Muscle layer of colon (tissue), 2 donors: ENCODE measurements at regions not wholly inside any gene's neighbourhood (a gene's known extent, or its start where the extent isn't known, plus 50 kb on each side); places are given as distances from the start of the nearest gene placed in this dataset.

Experiments used
- H3K27ac ChIP-seq: one replicate; pipeline ENCODE4 v1.7.0; 2013; ENCODE audit warnings: low read depth, mild to moderate bottlenecking, low read length, moderate library complexity
- H3K27me3 ChIP-seq, 2 donors: one replicate each; pipeline ENCODE4 v1.7.0; 2013; ENCODE audit warnings: low read length in 2 of 2, mild to moderate bottlenecking in 2 of 2; ENCODE audit not compliant: insufficient read depth in 2 of 2, control insufficient read depth in 1 of 2
- H3K36me3 ChIP-seq: one replicate; pipeline ENCODE4 v1.7.0; 2013; ENCODE audit warnings: mild to moderate bottlenecking, low read length; ENCODE audit not compliant: insufficient read depth
- H3K4me1 ChIP-seq: one replicate; pipeline ENCODE4 v1.7.0; 2013; ENCODE audit warnings: mild to moderate bottlenecking, low read length; ENCODE audit not compliant: insufficient read depth
- H3K4me3 ChIP-seq, 2 donors: one replicate each; pipeline ENCODE4 v1.7.0; 2013; ENCODE audit warnings: low read length in 2 of 2, low read depth in 1 of 2, mild to moderate bottlenecking in 1 of 2, moderate library complexity in 1 of 2
- H3K9ac ChIP-seq: one replicate; pipeline ENCODE4 v1.7.0; 2013; ENCODE audit warnings: low read length
- H3K9me3 ChIP-seq: one replicate; pipeline ENCODE4 v1.7.0; 2013; ENCODE audit warnings: mild to moderate bottlenecking, low read length
- donor health status: abdominal sarcoma.
- donor health status: Adenocarcinoma of cecum.

- Histone ChIP-seq H3K4me1 (no peaks in the 10 kb centered on the region), H3K4me3 (no peak overlapping the region), H3K9me3 (no peaks in the 10 kb centered on the region), H3K9ac (no peak overlapping the region), H3K27me3 (no peaks in the 10 kb centered on the region), H3K36me3 (no peaks in the 10 kb centered on the region), H3K27ac (no peak overlapping the region)
Measured at GRCh38 chr10:131494451-131494850, 182.9 kb upstream of the TCERG1L start.

GRCh38 chr10:131495224-131495623 lies 183.7 kb upstream of the TCERG1L start:
- no peaks in the 10 kb centered on the region for H3K27me3 ChIP-seq
- H3K27ac ChIP-seq, result no peak overlapping the region
- H3K4me3 ChIP-seq, result no peak overlapping the region
- no peaks in the 10 kb centered on the region for H3K36me3 ChIP-seq
- H3K9ac ChIP-seq, result no peak overlapping the region
- no peaks in the 10 kb centered on the region for H3K4me1 ChIP-seq
- no peaks in the 10 kb centered on the region for H3K9me3 ChIP-seq

- Histone ChIP-seq H3K9ac (no peak overlapping the region), H3K4me1 (no peaks in the 10 kb centered on the region), H3K9me3 (no peaks in the 10 kb centered on the region), H3K4me3 (no peak overlapping the region), H3K36me3 (no peaks in the 10 kb centered on the region), H3K27me3 (no peaks in the 10 kb centered on the region), H3K27ac (no peak overlapping the region)
Measured at GRCh38 chr10:131495892-131496291, 184.4 kb upstream of the TCERG1L start.

- Histone ChIP-seq H3K27me3 (no peaks in the 10 kb centered on the region), H3K36me3 (no peaks in the 10 kb centered on the region), H3K4me3 (no peak overlapping the region), H3K9me3 (no peaks in the 10 kb centered on the region), H3K27ac (no peak overlapping the region), H3K4me1 (no peaks in the 10 kb centered on the region), H3K9ac (no peak overlapping the region)
Measured at GRCh38 chr10:131496351-131497052, 185.0 kb upstream of the TCERG1L start.

GRCh38 chr10:131499566-131499965 lies 188.0 kb upstream of the TCERG1L start:
- Histone ChIP-seq H3K4me3 (no peak overlapping the region), H3K4me1 (no peaks in the 10 kb centered on the region), H3K9me3 (peaks cover 4% of the 10 kb centered on the region), H3K27ac (no peak overlapping the region), H3K9ac (no peak overlapping the region), H3K36me3 (no peaks in the 10 kb centered on the region), H3K27me3 (no peaks in the 10 kb centered on the region)

- Histone ChIP-seq H3K4me3 (no peak overlapping the region), H3K9ac (no peak overlapping the region), H3K27me3 (no peaks in the 10 kb centered on the region), H3K27ac (no peak overlapping the region), H3K4me1 (no peaks in the 10 kb centered on the region), H3K36me3 (no peaks in the 10 kb centered on the region), H3K9me3 (peaks cover 4% of the 10 kb centered on the region)
Measured at GRCh38 chr10:131500181-131500580, 188.7 kb upstream of the TCERG1L start.

GRCh38 chr10:131500892-131501291 lies 189.4 kb upstream of the TCERG1L start:
- Histone ChIP-seq H3K9me3 (peaks cover 4% of the 10 kb centered on the region), H3K36me3 (no peaks in the 10 kb centered on the region), H3K4me3 (no peak overlapping the region), H3K27ac (no peak overlapping the region), H3K4me1 (no peaks in the 10 kb centered on the region), H3K9ac (no peak overlapping the region), H3K27me3 (no peaks in the 10 kb centered on the region)

GRCh38 chr10:131503992-131504391 lies 192.5 kb upstream of the TCERG1L start:
- no peak overlapping the region for H3K4me3 ChIP-seq
- no peaks in the 10 kb centered on the region for H3K27me3 ChIP-seq
- peaks cover 4% of the 10 kb centered on the region for H3K9me3 ChIP-seq
- H3K9ac ChIP-seq, result no peak overlapping the region
- H3K27ac ChIP-seq, result no peak overlapping the region
- no peaks in the 10 kb centered on the region for H3K4me1 ChIP-seq
- no peaks in the 10 kb centered on the region for H3K36me3 ChIP-seq

GRCh38 chr10:131511391-131511790 lies 199.9 kb upstream of the TCERG1L start:
- no peaks in the 10 kb centered on the region for H3K4me1 ChIP-seq
- no peak overlapping the region for H3K4me3 ChIP-seq
- no peaks in the 10 kb centered on the region for H3K27me3 ChIP-seq
- no peaks in the 10 kb centered on the region for H3K36me3 ChIP-seq
- no peaks in the 10 kb centered on the region for H3K9me3 ChIP-seq
- no peak overlapping the region for H3K27ac ChIP-seq
- no peak overlapping the region for H3K9ac ChIP-seq

- Histone ChIP-seq H3K4me1 (no peaks in the 10 kb centered on the region), H3K9me3 (no peaks in the 10 kb centered on the region), H3K27me3 (no peaks in the 10 kb centered on the region), H3K27ac (no peak overlapping the region), H3K4me3 (no peak overlapping the region), H3K36me3 (no peaks in the 10 kb centered on the region), H3K9ac (no peak overlapping the region)
Measured at GRCh38 chr10:131512852-131513251, 201.3 kb upstream of the TCERG1L start.

GRCh38 chr10:131513445-131513844 lies 201.9 kb upstream of the TCERG1L start:
- no peaks in the 10 kb centered on the region for H3K9me3 ChIP-seq

GRCh38 chr10:131513901-131514300 lies 202.4 kb upstream of the TCERG1L start:
- Histone ChIP-seq H3K27me3 (no peaks in the 10 kb centered on the region), H3K4me3 (no peak overlapping the region), H3K27ac (no peak overlapping the region), H3K9ac (no peak overlapping the region), H3K9me3 (no peaks in the 10 kb centered on the region), H3K36me3 (no peaks in the 10 kb centered on the region), H3K4me1 (no peaks in the 10 kb centered on the region)

More at GRCh38 chr10:131513445-131513844, 201.9 kb upstream of the TCERG1L start:
- Histone ChIP-seq H3K4me3 (no peak overlapping the region), H3K27ac (no peak overlapping the region), H3K27me3 (no peaks in the 10 kb centered on the region), H3K36me3 (no peaks in the 10 kb centered on the region), H3K4me1 (no peaks in the 10 kb centered on the region), H3K9ac (no peak overlapping the region)
